Ishikawa (cell line): ENCODE measurements at regions not wholly inside any gene's neighbourhood (a gene's known extent, or its start where the extent isn't known, plus 50 kb on each side); places are given as distances from the start of the nearest gene placed in this dataset.

ENCODE experiments used
- CEBPB ChIP-seq: IDR thresholded peaks from 2 replicates; pipeline ENCODE4 v1.6.1; 2012
- CREB1 ChIP-seq: IDR thresholded peaks from 2 replicates; pipeline ENCODE4 v1.6.1; 2012; ENCODE audit warnings: low read depth
- EGR1 ChIP-seq: IDR thresholded peaks from 2 replicates; pipeline ENCODE4 v1.6.1; 2012
- EP300 ChIP-seq: IDR thresholded peaks from 2 replicates; pipeline ENCODE4 v1.6.1; 2012; ENCODE audit warnings: borderline replicate concordance
- FOXM1 ChIP-seq: IDR thresholded peaks from 2 replicates; pipeline ENCODE4 v1.6.1; 2012; ENCODE audit warnings: low read depth, borderline replicate concordance
- MAX ChIP-seq: IDR thresholded peaks from 2 replicates; pipeline ENCODE4 v1.6.1; 2012
- NFIC ChIP-seq: IDR thresholded peaks from 2 replicates; pipeline ENCODE4 v1.6.1; 2012
- RAD21 ChIP-seq: IDR thresholded peaks from 2 replicates; pipeline ENCODE4 v1.6.1; 2012; ENCODE audit warnings: low read depth
- REST ChIP-seq: IDR thresholded peaks from 2 replicates; pipeline ENCODE4 v1.6.1; 2012; ENCODE audit warnings: low read depth, mild to moderate bottlenecking
- TAF1 ChIP-seq: IDR thresholded peaks from 2 replicates; pipeline ENCODE4 v1.6.1; 2012; ENCODE audit warnings: low read depth, mild to moderate bottlenecking
- TCF12 ChIP-seq: IDR thresholded peaks from 2 replicates; pipeline ENCODE4 v1.6.1; 2012; ENCODE audit warnings: low read depth
- TEAD4 ChIP-seq: IDR thresholded peaks from 2 replicates; pipeline ENCODE4 v1.6.1; 2012
- YY1 ChIP-seq: IDR thresholded peaks from 2 replicates; pipeline ENCODE4 v1.6.1; 2012; ENCODE audit warnings: low read depth
- ZBTB7A ChIP-seq: IDR thresholded peaks from 2 replicates; pipeline ENCODE4 v1.6.1; 2012; ENCODE audit warnings: low read depth
- TF ChIP-seq, protein P1 (sequence below): IDR thresholded peaks from 2 replicates; pipeline ENCODE4 v1.6.1; 2012

DNA sequence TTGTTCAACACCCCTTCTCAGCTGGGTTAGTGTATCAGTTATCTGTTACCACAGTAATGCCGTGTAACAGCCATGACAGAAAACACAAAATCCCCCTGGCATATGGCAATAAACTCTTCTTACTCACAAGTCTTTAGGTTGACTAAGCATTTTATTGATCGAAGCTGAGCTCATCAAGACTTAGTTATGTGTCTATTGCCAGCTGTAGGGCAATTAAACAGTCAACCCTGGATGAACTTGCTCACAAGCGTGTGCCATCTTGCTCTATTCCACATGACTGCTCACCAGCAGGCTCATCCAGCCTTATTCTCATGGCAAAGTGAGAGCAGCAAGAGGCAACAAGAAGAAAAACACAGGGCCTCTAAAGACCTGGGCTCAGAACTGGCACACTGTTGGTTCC, 333.8 kb upstream of the PTBP2 start:
- TF ChIP-seq CREB1: no peak
- no peak for TF ChIP-seq EP300
- no peak for TF ChIP-seq EGR1
- no peak for TF ChIP-seq RAD21

GRCh38 chr1:96388421-96389310, 332.9 kb upstream of the PTBP2 start:
- no peak for TF ChIP-seq YY1
- no peak for TF ChIP-seq TAF1
- TF ChIP-seq ZBTB7A: no peak
- TF ChIP-seq CEBPB: no peak
- no peak for TF ChIP-seq TEAD4
- no peak for TF ChIP-seq REST
- TF ChIP-seq EGR1: no peak
- TF ChIP-seq TCF12: no peak

DNA sequence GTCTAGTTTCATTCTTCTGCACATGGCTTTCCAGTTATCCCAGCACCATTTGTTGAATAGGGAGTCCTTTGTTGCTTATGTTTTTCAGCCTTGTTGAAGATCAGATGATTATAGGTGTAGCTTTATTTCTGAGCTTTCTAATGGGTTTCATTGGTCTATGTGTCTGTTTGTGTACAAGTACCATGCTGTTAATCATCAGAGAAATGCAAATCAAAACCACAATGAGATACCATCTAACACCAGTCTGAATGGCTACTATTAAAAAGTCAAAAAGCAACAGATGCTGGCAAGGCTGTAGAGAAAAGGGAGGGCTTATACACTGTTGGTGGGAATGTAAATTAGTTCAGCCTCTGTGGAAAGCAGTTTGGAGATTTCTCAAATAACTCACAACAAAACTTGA, 321.5 kb upstream of the PTBP2 start:
- TF ChIP-seq REST (no peak), CEBPB (no peak), TCF12 (no peak), YY1 (no peak), EP300 (no peak), EGR1 (no peak)
- TF ChIP-seq, protein P1, sequence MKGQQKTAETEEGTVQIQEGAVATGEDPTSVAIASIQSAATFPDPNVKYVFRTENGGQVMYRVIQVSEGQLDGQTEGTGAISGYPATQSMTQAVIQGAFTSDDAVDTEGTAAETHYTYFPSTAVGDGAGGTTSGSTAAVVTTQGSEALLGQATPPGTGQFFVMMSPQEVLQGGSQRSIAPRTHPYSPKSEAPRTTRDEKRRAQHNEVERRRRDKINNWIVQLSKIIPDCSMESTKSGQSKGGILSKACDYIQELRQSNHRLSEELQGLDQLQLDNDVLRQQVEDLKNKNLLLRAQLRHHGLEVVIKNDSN: no peak

DNA sequence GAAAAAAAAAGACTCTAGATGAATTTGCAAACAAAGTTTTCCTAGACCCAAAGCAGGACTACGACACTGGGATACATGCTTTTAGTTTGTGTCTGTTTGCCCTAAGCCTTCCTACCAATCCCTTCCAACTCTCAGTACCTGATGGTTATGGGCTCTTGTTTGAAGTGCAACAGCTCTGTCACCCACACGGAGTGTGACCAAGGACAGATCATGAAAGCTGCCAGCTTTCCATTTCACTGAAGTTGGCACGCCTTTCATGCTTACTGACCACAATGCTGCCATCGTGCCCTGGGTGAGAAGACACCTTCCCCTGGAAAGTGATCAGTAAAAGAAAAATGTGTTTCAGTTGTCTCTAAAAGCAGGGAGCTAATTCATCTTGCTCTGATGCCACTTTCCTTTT, 312.5 kb upstream of the PTBP2 start:
- TF ChIP-seq REST (no peak), CREB1 (no peak), TAF1 (no peak), NFIC (no peak), CEBPB (no peak), MAX (no peak), RAD21 (no peak), TCF12 (no peak), TEAD4 (no peak)
- TF ChIP-seq, protein P1: no peak

- no peak for TF ChIP-seq EP300
- no peak for TF ChIP-seq CEBPB
- TF ChIP-seq CREB1: no peak
- no peak for TF ChIP-seq REST
- TF ChIP-seq FOXM1: no peak
- TF ChIP-seq NFIC: no peak
- TF ChIP-seq RAD21: no peak
- TF ChIP-seq EGR1: no peak
These were observed 311.9 kb upstream of the PTBP2 start for GRCh38 chr1:96409689-96410088.
